HG03342 (cell line): ENCODE measurements at regions not wholly inside any gene's neighbourhood (a gene's known extent, or its start where the extent isn't known, plus 50 kb on each side); places are given as distances from the start of the nearest gene placed in this dataset.

Experiments
- ATAC-seq: cut with Tn5 transposase; IDR thresholded peaks from one replicate; pipeline ENCODE4 v1.9.1; 2021; ENCODE audit warnings: mild to moderate bottlenecking, moderate library complexity; ENCODE audit not compliant: unreplicated experiment

DNA sequence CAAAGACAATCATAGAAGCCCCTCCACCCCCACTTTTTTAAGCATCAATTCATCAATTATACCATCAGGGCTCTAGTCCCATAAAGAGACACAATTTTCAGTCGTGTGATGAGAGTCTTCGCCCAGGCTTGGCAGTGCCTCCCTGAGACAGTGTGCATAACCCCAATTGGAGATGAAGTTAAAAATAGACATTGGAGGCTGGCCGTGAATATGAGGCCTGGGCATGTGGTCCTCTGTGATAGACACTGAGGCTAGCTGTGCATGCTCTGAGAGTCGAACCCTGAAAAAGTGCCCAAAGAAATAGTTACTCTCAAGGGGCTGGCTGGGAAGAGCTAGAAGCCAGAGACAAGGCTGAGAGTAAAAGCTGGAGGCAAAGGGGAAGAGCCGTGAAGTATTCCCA is 248.6 kb upstream of the NR4A3 start:
- ATAC-seq, result no peak

DNA sequence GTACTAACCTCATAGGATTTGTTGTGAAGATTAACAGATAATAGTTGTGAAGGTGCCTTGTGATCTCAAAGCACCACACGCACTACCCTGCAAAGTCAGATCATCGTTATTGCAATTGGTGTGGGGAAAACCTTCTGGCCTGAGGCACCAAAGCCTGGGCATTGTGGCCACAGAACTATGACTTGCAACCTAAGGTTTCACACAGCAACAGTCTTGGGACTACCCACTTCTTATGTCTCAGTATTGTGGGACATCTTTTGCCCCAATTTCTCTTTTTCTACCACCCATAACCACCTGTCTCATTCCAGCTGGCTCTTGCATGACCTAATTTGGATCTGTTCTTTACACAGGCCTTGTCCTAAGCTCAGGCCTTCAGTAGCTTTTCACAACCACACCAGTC is 247.8 kb upstream of the NR4A3 start:
- no peak for ATAC-seq

DNA sequence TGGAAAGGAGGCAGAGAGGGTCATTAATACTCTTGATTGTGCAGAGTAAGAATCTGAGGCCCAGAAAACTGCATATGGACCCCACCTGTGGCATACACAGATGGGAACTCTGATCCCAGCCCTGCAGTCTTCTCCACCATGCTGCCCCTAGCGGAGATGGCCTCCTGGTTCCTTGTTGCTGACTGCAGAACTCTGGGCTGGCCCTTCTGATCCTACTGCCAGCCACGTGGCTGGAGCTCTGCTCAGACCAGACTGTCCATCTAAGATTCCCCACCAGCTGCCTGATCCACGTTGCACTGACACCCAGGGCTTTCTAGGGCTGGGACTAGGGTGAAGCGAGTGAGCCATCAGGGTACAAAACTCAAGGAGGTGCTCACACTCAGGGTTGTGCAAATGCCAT is 245.7 kb upstream of the NR4A3 start:
- ATAC-seq, result no peak

DNA sequence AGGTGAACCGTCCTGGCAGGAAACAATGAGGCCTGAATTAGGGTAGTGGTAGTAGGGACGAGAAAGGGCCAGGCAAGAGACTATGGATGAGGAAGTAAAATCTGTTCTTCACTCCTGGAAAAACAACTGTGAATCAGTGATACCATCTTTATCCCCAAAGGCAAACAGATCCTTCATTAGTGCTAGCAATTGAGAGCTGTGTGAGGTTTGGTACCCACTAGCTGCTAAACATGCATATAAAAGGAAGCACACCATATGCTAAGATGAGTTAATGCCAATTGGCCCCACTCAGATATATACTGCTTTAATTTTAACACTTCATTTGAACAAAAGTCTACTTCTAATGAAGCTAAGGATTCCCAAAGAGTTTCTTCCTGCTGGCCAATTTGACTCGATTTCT is 244.8 kb upstream of the NR4A3 start:
- no peak for ATAC-seq

DNA sequence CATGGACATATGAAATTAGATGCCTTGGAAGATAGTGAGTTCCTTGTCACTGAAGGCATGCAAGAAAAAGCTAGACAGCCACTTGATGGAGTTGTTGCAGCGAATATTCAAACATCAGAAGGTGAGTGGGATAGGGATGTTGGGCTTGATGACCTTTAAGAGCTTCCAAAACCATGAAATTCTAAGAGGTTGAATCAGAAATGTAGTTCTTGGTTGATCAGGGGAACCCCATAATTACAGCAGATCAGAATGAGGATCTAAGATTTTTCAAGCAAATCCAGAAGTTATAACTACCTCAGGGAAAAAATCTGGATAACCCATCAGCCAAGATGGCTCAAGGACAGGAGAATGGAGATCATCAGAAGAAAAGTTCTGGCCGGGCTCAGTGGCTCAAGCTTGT is 244.3 kb upstream of the NR4A3 start:
- ATAC-seq, result no peak

DNA sequence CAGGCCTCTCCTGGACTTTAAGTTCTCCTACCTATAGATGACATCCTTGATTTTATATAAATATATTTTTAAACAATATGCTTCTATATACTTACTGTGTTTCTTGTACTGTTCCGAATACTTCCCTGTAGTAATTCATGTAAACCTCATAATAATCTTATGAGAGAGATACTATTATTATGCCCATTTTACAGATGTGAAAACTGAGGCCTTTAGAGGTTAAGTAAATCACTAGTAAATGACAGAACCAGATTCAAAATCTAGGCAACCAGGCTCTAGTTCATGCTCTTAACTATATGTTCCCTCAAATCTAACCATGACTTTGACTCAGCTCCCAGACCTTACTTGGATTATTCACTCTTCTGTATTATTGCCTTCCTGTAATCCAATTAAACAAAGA is 243.0 kb upstream of the NR4A3 start:
- ATAC-seq, result no peak

DNA sequence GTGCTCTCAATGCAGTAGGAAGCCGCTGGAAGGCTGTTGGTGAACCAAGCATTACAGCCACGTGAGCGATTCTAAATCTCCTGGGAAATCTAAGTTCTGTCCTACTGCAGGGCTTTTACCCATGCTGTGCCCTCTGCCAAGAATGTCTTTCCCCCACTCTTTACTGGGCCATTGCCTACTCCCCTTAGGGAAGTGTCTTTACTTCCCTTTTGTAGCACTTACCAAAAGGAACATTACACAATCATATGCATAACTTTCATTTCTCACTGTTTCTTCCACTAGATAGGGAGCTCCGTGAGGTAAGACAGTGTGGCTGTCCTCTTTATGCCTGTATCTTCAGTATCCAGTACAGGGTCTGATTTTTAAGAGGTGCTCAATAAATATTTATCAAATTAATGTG is 241.7 kb upstream of the NR4A3 start:
- no peak for ATAC-seq

DNA sequence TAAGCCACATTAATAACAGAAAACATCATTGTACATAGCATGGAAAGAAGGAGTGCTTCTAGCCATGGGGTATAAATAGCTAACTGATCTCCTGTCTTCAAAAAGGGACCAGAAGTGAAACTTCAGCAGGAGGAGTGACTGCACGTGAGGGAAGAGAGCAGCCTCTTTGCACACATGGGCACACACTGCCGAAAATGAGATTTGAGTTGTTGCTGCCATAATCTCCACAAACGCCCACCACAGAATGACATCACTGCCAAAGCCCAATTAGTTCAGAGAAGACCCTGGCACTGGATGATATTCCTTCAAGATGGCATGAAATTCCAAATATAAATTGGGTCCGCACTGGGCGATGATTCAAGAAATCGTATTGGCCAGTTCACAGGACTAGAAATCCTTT is 238.9 kb upstream of the NR4A3 start:
- ATAC-seq, result no peak

DNA sequence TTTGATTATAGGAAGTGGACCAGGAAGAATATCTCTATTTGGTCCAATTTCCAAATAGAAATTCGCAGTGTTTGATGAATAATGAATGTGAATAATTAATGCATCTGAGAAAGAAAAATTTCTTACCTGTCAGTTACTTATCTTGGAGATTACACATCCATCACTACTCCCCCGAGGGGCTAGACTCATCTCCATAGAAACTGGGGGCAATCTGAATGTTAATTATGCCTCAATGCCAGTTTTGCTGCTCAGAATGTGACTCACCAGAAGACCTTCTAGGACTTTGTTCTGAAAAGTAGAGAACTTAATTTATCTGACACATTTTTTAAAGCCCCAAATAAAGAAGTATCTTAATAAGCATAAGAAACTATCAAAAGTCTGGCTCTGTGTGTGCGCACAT is 233.4 kb upstream of the NR4A3 start:
- ATAC-seq, result no peak

DNA sequence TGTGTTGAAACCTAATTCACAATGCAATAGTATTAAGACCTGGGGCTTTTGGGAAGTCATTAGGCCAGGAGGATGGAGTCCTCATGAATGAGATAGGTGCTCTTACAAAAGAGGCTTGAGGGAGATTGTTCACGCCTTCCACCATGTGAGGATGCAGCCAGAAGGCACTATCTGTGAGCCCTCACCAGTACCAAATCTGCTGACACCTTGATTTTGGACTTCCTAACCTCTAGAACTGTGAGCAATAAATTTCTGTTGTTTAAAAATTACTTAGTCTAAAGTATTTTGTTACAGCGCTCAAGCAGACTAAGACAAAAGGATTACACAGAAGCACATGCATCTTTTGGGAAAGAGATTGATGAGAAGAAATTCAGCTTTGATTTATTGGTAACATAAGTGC is 232.9 kb upstream of the NR4A3 start:
- ATAC-seq, result no peak

DNA sequence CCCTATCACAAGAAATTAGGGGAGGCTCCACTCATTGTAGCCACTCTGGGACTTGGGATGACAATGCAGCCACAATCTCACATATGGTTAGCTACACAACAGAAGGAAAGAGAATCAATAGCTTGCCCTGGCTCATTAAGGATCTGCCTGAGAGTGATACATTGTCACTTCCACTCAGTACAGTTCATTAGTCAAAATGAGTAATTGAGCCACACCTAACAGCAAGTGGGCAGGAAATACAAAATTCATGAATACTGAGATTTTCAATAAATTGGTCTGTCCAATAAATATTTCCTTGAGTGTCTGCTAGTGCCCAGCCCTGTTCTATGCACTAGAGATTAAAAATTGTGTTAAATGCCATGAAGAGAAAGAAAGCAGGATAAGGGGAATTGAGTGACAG is 231.3 kb upstream of the NR4A3 start:
- ATAC-seq, result no peak

DNA sequence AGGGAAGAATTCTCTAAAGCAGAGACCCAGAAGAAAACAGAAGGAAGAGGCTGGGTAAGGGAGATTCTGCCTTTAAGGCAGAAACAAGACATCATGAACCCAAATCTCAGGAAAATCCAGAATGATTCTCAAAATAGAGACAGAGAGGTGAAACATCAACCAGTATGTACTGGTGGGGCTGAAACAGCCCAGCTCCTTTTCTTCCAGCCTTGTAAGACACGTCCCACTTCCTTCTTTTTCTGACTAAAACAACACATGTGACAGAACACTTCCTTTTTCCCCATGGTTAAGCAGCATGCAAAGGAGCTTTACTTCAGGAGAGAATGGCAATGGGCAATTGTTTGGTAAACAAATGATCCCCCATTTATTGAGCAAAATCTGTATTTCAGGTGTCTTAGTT is 230.8 kb upstream of the NR4A3 start:
- no peak for ATAC-seq

DNA sequence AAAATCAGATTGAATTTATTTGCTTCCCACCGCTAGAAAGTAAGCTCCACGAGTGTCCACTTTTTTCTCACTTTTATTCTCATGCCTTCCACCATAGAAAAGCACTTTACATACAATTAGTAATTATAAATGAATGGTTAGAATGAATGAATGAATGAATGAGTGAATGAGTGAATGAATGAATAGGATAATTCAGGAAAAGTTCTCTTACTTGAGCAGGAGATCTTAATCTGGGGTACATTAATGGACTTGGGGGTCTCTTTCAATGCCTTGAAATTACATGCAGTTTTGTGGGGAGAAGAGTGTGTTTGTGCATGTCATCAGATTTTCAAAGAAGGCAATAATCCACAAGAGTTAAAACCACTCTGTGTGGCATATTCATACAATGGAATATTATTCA is 229.9 kb upstream of the NR4A3 start:
- no peak for ATAC-seq

DNA sequence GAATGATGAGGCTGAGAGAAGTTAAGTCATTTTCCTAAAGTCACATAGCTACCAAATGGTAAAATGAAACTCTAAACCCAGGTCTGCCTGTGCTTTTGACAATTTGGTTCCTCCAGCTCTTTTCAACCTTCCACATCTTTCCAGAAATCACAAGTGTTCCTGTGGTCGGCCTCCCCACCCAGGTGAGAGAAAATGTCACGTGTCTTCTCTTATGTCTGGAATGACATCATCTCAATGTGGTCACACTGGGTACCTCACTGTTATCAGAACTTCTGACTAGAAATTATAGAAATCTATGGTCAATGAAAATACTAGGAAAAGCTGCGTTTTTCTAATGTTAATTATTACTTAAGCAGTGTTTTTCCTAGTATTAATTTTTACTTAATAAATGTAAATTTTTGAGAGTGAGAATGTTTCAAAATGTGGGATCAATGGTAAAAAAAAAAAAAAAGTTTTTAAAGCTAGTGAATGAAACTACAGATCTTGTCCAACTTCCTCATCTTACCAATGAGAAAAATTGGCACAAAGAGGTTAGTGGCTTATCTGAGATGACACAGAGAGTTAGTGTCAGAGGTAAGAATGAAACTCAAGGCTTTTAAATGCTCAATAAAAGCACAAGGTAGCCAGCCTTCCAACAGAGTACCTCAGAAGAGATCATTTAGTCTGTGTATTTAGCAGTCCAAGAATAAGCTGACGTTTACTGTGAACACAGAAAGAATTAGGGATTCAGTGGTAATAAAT is 228.7 kb upstream of the NR4A3 start:
- peak; percentile 43 for ATAC-seq

DNA sequence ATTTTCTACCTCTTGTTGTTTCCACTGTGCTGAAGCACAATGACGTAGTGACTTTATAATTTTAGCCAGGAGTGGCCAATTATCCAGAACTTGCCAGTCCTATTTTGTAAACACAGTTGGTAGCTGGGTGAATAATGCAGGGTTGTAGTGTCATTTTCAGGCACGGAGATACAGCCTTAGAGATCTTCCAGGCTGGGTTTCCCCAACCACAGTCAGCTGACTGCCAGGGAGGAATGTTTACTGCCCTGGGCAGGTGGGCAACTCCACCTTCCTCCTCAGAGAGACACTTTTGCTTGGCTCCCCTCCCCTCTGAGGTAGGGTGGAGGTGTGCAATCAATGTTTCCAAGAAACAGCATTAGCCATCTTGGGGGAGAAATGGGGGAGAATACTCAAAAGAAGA is 228.1 kb upstream of the NR4A3 start:
- ATAC-seq, result no peak

DNA sequence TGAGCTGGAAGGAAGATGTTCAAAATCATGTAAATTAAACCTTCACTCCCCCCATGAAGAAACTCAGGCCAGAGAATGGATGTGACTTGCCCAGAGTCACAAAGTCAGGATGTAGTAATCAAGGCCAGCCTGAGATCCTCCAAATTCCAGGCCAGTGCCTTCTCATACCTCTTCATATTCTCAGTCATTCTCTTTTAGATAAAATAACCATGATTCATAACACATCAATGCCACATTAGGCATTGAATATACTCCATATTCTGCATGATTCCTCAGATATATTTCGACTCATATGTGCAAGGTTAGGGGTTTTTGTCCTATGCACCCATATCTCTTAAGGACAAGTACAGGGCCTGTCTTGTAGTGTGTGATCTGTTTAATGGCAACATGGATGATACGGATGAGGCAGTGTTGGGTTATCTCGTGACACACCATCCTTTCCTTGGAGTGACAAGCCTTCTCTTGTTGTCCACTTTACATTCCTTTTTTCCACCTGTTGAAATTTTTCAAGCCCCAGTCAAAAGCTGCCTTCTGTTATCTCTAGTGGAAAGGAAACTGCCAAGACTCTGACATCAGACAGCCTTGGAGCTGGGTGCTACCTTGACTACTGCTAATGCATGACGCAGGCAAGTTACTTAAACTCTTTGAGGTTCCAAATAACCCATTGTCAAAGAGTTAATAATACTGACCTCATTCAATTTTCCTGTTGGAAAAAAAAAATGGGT is 227.5 kb upstream of the NR4A3 start:
- no peak for ATAC-seq

DNA sequence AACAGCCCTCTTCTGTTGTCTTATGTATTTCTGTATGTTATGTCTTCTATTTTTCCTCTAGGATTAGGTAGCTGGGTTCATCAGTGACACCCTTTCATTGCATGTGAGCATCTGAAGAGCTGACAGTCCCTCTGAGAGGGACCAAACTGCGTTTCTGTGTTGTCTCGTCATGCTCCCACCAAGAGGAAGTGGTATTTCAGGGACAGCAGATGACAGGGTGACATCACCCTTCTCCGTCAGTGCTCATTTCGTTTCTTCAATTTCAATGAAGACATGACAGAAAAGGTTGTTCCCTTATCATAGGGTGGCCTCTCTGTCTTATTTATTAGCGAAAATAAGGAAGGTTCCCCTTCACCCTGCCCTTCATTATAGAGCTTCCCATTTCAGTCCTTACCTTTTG is 225.9 kb upstream of the NR4A3 start:
- ATAC-seq, result peak; percentile 60

DNA sequence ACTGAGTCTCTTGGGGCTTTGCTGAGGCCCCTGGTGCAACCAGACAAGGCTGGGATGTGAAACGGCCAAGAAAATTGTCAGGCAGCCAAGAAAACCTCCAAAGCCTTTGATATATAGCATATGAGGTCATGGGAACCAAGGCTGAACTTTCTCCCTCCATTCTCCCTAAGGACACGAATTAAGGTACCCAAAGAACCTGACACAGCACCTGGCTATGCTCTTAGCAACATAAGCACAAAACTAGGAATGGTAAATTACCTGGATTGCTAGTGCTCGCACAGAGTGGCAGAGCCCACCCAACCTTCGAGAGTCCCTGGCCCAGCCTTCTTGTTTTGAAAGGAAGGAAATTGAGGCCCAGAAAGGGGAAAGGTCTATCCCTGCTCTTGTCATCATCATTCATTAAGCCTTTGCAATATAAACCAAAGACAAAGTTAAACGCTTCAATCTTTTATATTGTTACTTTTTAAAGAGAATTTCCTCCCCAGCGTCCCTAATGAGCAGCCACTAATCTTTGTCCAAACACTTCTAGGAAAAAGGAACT is 220.0 kb upstream of the NR4A3 start:
- no peak for ATAC-seq

DNA sequence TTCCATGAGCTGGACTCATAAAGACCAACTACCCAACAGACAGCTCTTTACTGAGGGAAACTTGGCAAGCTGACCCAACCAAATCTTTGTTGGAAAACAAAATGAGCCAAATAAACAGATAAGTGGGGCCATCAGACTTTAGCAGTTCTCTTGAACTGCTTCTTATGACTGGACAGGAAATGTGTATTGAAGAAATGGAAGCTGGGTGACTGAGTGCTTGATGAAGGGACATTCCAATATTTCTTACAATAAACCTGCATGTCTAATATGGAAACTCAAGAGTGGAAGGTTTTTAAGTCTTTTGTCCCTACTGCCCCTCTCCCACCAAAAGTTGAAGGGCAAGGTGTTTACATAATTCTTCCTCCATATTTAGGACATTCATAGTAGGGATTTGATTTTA is 218.8 kb upstream of the NR4A3 start:
- no peak for ATAC-seq

DNA sequence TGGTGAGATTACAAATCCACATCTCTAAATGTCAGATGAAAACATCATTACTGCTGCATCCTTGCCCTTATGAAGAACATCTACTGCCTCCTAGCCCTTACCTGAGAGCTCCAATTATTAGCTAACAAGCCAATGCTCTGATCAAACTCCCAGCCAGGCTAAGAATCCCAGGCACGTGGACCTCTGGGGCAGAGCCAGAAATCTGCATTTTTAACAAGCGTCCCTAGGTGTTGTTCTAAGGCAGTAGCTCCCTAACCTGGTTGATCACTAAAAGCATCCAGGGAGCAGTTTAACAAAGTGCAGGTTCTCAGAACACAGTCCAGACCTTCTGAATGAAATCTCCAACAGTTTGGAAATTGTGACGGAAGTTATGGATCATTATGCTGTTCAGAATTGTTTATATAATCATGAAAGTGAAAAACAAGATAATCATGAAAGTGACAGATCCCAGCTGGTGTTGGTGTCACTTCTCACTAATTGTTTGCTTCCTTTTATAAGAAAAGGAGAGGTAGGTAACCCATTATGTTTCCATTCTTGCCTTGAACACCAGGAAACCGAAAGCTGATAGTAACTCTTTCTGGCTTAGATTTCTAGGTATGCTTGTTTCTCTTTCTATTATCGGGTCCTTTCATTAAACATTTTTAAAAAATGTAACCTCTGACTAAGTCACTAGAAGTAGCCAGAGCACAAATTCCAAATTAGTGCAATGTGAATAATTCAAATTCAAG is 216.5 kb upstream of the NR4A3 start:
- peak; percentile 50 for ATAC-seq

DNA sequence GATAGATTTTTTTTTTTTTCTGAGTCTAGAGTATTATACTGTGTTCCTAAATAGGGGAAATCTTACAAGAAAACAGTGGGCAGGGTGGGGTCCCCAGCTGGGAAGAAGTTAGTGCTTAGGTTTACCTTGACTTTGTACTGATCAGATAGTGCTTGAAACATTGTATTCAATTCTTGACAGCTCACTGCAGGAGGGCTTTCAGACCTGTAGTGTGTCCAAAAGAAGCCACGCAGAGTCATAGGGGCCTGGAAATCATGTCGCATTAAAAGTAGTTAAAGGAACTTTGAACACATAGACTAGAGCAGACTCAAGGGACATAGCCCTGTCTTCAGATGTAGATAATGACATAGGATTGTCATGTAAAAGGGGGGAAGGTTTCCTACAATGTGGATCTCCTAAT is 215.4 kb upstream of the NR4A3 start:
- ATAC-seq, result no peak

DNA sequence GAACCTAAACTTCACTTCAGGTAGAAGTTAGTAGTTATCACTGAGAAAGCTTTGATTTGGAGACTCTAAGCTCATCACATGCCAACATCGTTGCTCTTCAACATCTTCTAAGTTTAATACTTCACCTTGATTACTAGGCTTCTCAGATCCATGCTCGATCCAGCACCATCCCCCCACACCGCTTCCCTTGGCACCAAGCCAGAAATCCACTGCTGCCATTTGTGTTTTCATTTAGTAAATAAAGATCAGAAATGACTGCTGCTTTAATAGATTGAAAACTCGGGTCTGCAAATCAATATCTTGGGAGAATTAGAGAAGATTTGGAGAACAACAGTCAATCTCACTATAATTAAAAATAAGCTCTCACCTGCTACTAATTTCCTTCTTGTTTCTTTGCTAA is 214.7 kb upstream of the NR4A3 start:
- no peak for ATAC-seq
